EL (cell line): ENCODE measurements at regions not wholly inside any gene's neighbourhood (a gene's known extent, or its start where the extent isn't known, plus 50 kb on each side); places are given as distances from the start of the nearest gene placed in this dataset.

ENCODE experiments used
- DNase-seq: peaks from one replicate; pipeline ENCODE4 v3.0.0-alpha.2; 2016

GRCh38 chr1:209249785-209250440 lies 333.6 kb upstream of the CAMK1G start:
- DNase-seq = no peak

GRCh38 chr1:209250861-209251636 lies 332.5 kb upstream of the CAMK1G start:
- DNase-seq = no peak

DNA sequence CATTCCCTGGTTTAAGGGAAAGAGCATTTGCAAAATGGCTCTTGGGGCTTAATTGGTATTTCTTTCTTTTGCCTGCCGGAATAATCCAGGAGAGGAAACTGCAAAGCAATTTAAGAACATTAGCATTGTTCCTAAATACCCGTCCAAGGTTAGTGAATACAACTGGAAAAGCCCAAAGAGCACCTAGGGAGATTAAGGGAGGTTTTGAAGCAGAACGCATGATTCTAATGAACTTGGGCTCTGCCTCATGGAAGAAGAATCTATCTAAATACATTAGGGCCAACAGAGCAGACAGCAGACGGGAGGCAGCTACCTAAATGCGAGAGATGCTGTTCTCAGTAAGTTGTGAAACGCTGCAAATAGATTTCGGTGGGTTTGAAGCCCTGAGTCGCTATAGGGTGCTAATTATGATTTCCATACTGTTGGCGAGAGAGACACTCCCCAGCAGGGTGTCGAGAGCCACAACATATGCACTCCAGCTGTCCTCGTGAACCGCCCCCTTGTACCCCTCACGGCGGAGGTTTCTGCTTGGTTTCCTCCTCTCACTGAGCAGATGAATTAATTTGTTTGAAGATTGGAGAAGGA lies 326.7 kb upstream of the CAMK1G start:
- no peak for DNase-seq

DNA sequence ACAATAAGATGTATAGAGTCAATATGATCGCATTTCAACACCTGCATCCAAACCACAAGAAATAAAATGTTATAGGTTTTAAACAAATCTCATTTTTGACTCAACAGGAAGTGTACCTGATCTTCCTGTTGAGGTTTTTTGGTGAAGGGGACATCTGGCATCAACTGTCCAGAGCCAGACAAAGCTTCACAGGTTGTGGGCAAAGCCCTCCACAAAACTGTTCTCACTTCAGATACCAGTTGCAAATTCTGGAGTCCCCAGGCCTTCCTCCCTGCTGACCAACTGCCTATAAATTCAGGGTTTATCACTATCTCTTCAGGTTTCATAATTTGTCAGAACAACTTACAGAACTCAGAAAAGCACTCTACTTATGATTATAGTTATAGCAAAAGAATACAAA lies 326.1 kb upstream of the CAMK1G start:
- no peak for DNase-seq

DNA sequence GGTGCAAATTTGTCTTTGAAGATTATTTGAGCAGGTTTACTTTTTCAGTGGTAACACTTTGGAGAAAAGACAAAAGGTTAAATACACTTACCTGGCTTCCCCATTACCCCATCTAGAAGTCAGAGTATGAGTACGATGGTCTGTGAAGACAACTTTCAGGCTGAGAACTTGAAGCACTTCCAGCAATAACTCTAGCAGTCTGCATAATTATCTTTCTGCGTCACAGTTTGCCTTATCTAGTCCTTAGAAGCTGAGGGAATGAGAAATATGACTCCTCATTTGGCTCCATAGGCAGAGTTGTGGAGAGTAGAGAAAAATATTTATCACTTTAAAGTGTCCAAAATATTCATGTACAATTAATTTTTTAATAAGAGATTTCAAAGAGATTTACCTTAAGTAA lies 323.4 kb upstream of the CAMK1G start:
- DNase-seq = no peak

GRCh38 chr1:209262631-209263030 lies 320.9 kb upstream of the CAMK1G start:
- no peak for DNase-seq

DNA sequence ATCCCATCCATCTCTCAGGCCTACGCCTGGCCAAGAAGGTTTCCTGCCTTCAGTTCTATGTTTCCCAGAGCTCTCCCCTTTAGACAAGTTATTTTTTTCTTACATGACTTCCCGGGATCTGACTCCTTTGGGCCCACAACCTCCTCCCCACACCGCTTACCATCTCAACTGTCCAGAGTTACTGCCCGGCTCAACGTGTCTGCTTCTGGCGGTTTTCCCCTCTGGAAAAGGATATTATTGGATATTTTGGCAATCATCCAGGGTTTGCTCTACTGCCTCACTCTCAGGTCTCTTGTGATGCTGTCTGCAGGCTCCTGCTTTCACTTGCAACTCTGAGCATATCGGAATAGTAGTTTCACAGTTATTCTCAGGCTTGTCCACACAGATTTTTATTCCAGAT lies 318.2 kb upstream of the CAMK1G start:
- DNase-seq = no peak

- DNase-seq = no peak
These were observed 316.8 kb upstream of the CAMK1G start for GRCh38 chr1:209266590-209267205.

DNA sequence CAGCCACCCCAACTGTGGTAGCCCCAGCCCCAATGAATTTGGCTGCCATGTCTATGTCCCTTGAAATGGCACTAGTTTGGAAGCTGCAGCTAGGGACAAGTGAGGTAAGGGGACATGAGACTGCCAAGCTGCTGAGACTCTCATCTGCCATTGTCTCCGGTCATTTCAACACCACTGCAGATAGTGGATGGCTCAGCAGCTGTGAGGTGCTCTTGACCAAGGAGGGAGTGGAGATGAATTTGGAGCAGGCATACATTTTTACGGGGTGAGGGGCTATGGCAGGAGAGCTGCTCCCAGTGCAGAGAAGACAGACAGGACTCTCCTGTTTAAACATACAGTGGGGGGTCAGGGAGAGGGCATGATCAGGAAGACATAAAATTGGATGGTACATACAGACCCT lies 315.5 kb upstream of the CAMK1G start:
- DNase-seq = no peak

DNA sequence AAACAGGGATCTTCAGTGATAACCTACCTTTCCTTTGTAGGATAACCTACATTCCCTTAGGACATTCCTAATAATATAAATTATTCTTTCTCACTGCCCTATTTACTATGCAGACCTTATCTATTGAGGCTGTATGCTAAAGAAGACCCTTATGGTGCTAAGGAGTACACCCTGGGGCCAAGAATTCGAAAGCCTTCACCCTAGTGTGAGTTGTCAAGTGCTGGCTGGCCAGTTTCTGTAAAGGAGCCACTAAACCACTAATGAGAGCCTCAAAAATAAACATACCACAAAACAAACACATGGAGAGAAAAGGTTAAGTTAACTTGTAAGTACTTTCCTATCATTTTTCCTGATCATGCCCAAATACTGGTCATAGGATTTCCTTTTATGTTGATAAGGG lies 315.0 kb upstream of the CAMK1G start:
- no peak for DNase-seq

DNA sequence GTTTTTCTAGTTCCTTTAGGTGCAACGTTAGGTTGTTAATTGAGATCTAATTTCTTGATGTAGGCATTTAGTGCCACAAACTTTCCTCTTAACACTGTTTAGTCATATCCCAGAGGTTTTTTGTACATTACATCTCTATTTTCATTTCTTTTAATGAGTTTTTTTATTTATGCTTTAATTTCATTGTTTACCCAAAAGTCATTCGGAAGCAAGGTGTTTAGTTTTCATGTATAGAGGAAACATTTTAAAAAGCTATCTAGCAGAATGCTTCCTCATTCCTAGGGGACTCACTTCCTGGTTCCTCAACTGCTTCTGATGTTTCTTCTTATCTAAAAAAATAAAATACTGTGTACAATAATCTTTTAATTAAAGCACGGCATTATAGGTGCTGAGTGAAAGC lies 307.2 kb upstream of the CAMK1G start:
- DNase-seq = no peak

DNA sequence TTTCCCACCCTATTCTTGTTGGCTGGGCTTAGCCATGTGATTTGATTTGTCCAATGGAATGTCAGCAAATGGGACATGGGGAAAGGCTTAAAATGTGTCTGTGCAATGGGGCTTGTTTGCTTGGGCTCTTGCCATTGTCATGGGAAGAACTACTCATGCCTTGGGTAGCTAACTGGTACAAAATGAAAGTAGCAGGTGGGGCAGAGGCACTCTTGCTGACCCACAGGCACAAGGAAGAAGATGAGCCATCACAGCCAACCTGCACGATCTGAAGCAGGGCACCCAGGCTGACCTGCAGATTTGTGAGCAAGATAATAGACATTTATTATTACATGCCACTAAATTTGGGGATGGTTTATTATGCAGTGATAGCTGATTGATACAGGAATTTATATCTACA lies 305.9 kb upstream of the CAMK1G start:
- DNase-seq = no peak

- DNase-seq = peak; percentile 8
These were observed 291.8 kb upstream of the CAMK1G start for GRCh38 chr1:209291715-209292114.

- DNase-seq = no peak
These were observed 280.5 kb upstream of the CAMK1G start for GRCh38 chr1:209302779-209303568.

GRCh38 chr1:209304166-209304565 lies 279.3 kb upstream of the CAMK1G start:
- no peak for DNase-seq

DNA sequence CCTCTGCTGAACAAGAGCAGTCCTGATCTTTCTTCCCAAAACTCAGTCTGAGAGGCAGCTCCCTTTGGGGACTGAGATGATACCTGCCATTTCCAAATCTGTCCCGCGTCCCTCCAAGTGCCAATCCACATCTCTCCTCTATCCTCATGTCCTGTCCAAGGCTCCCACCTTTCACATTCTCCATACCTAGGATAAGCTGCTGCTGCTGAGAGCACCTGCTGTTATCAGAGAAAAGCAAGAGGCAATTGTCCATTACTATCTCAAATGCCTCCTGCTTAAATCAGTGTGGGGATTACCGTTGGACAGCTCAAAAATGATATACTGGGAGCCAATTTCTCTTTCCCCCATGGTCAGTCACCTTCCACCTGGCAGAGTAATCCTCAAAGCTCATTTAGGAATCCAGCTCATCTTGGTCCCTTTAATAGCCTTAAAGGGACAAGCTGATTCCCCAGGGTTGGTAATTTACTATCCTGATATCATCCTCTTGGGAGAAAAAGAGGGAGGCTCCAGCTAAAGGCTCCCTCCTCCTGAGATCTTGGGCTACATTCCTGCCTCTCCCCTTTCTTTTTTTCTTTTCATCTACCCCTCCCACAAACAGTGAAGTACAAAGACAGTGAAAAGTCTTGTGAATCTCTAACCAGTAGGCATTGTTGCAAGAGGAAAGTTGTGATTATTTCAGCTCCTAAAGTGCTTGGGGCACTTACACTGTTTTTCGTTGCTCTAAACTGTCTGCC lies 278.1 kb upstream of the CAMK1G start:
- DNase-seq = no peak

- DNase-seq = no peak
These were observed 275.7 kb upstream of the CAMK1G start for GRCh38 chr1:209307846-209308245.

GRCh38 chr1:209309198-209309597 lies 274.3 kb upstream of the CAMK1G start:
- DNase-seq = no peak

- DNase-seq = no peak
These were observed 271.7 kb upstream of the CAMK1G start for GRCh38 chr1:209311770-209312169.

DNA sequence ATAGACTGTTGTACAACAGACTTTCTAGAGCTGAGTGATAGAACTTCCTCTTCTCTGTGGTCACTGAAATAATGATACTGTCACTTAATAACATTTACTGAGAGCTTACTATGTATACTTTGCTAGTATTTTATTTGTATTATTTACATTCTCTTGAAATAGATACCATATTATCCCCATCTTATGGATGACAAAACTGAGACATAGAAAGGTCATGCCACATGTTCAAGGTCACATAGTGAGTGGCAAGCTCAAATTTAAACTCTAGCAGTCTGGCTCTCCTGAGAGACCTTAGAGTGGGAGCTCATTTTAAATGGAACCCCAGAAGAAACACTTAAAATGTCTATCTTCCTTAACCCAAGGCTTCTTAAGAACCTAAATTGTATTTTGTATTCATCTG lies 266.6 kb upstream of the CAMK1G start:
- DNase-seq = no peak

DNA sequence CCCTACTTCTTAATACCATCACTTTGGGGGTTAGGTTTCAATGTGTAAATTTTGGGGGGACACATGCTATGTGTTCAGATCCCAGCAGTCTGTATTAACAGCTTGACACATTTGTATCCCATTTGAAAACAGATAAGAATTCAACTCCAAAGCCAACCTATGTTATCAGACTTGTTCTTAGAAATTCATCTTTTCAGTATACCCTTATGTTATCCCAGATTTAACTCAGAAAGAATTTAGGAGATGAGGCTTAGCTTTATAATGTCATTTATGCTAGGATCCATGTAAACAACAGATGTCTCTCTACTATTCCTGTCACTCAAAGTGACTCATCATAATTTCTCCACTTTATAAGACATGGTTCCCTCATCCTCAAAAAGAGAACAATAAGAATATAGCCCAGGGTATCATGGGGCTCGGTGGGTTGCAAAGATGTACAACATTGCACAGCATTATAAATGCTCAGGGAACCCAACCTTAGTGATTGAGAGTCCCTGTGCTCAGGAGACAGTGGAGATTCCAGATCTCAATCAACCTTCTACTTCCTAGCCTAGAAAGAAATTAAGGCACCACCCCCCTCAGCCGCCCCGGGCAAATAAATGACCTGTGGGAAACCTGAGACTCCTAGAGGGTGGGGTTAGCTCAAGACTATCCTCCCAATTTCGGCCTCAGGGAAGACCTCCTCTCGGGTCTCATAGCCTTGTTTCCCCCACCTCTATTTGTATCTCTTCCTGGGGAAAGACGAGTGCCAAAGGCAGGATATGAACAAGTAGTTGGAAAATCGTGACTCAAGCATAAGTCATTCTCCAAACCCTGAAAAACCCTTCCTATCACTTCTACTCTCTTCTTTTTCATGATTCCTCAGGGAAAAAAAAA lies 265.1 kb upstream of the CAMK1G start:
- peak; percentile 61 for DNase-seq
